ENCODE measurements at regions not wholly inside any gene's neighbourhood (a gene's known extent, or its start where the extent isn't known, plus 50 kb on each side); places are given as distances from the start of the nearest gene placed in this dataset.

GRCh38 chr4:186826846-186827533 is 103.3 kb upstream of the FAT1 start:
- Histone ChIP-seq H3K9me3 (ENCODE audit: low read depth, low read length, poor library complexity, severe bottlenecking) (no peaks in the 10 kb centered on the region), H3K27me3 (replicated peaks; ENCODE audit: insufficient read depth, low read depth, low read length, poor library complexity) (no peaks in the 10 kb centered on the region), H3K36me3 (ENCODE audit: insufficient read depth, low read length, poor library complexity, severe bottlenecking) (no peaks in the 10 kb centered on the region), H3K27ac (ENCODE audit: low read depth, low read length, poor library complexity, severe bottlenecking) (no peak overlapping the region), H3K4me1 (ENCODE audit: insufficient read depth, low read length, poor library complexity, severe bottlenecking) (peaks cover 5% of the 10 kb centered on the region), H3K4me3 (ENCODE audit: low read depth, low read length, poor library complexity, severe bottlenecking) (no peak overlapping the region)
- no peak for DNase-seq (ENCODE audit: low spot score)
- no TSS peak for BruUV-seq (replicated peaks)
- ChIA-PET CTCF (no interaction called here), POLR2A (ENCODE audit: low non-redundant PET) (no interaction called here)
- TF ChIP-seq EZH2 (IDR thresholded peaks at IDR 0.05; ENCODE audit: borderline replicate concordance, low read depth, low read length, poor library complexity, severe bottlenecking), result no peak
- TF ChIP-seq, protein P1, sequence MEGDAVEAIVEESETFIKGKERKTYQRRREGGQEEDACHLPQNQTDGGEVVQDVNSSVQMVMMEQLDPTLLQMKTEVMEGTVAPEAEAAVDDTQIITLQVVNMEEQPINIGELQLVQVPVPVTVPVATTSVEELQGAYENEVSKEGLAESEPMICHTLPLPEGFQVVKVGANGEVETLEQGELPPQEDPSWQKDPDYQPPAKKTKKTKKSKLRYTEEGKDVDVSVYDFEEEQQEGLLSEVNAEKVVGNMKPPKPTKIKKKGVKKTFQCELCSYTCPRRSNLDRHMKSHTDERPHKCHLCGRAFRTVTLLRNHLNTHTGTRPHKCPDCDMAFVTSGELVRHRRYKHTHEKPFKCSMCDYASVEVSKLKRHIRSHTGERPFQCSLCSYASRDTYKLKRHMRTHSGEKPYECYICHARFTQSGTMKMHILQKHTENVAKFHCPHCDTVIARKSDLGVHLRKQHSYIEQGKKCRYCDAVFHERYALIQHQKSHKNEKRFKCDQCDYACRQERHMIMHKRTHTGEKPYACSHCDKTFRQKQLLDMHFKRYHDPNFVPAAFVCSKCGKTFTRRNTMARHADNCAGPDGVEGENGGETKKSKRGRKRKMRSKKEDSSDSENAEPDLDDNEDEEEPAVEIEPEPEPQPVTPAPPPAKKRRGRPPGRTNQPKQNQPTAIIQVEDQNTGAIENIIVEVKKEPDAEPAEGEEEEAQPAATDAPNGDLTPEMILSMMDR (conservative IDR thresholded peaks at IDR 0.05; ENCODE audit: low read depth, low read length), result no peak
- intact Hi-C loops (cut with micrococcal nuclease; ENCODE audit: unreplicated experiment), result no loop called here

- TF ChIP-seq, protein P1 (conservative IDR thresholded peaks at IDR 0.05; ENCODE audit: low read depth, low read length), result no peak
- TF ChIP-seq EZH2 (IDR thresholded peaks at IDR 0.05; ENCODE audit: borderline replicate concordance, low read depth, low read length, poor library complexity, severe bottlenecking), result no peak
- CTCF ChIA-PET, result no interaction called here
- intact Hi-C loops (cut with micrococcal nuclease; ENCODE audit: unreplicated experiment), result no loop called here
- Histone ChIP-seq H3K9me3 (ENCODE audit: low read depth, low read length, poor library complexity, severe bottlenecking) (no peaks in the 10 kb centered on the region), H3K27ac (ENCODE audit: low read depth, low read length, poor library complexity, severe bottlenecking) (no peak overlapping the region), H3K4me3 (ENCODE audit: low read depth, low read length, poor library complexity, severe bottlenecking) (no peak overlapping the region), H3K36me3 (ENCODE audit: insufficient read depth, low read length, poor library complexity, severe bottlenecking) (no peaks in the 10 kb centered on the region), H3K4me1 (ENCODE audit: insufficient read depth, low read length, poor library complexity, severe bottlenecking) (peaks cover 4% of the 10 kb centered on the region), H3K27me3 (replicated peaks; ENCODE audit: insufficient read depth, low read depth, low read length, poor library complexity) (no peaks in the 10 kb centered on the region)
- DNase-seq (ENCODE audit: low spot score), result no peak
- POLR2A ChIA-PET (ENCODE audit: low non-redundant PET), result no interaction called here
- BruUV-seq (replicated peaks), result no TSS peak
These were observed 103.9 kb upstream of the FAT1 start for GRCh38 chr4:186827534-186827897.

DNA sequence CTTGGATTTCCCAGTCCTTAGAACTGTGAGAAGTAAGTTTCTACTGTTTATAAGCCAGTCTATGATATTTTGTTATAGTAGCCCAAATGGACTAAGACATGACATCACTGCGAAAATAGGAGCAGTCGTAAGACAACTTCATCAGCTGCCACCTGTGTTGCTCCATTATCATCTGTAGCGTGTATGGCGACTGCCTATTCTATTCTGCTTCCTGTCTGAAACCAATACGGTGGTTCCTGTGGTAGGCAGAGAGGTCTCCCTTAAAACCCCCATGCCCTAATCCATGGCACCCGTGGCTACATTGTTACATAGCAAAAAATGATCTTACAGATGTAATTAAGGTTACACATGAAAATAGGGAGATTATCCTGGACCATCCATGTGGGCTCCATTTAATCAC is 105.4 kb upstream of the FAT1 start:
- no peaks in the 10 kb centered on the region for H3K9me3 ChIP-seq (ENCODE audit: low read depth, low read length, poor library complexity, severe bottlenecking)
- H3K27ac ChIP-seq (ENCODE audit: low read depth, low read length, poor library complexity, severe bottlenecking), result no peak overlapping the region
- no peak for DNase-seq (ENCODE audit: low spot score)
- intact Hi-C loops (cut with micrococcal nuclease; ENCODE audit: unreplicated experiment), result no loop called here
- ChIA-PET POLR2A (ENCODE audit: low non-redundant PET) (interaction anchor here (0.5 kb wide), 1 partner anchor 11 kb away, joined by 13 read pairs; no protein-coding TSS in a partner anchor), CTCF (no interaction called here)
- H3K27me3 ChIP-seq (replicated peaks; ENCODE audit: insufficient read depth, low read depth, low read length, poor library complexity), result no peaks in the 10 kb centered on the region
- H3K36me3 ChIP-seq (ENCODE audit: insufficient read depth, low read length, poor library complexity, severe bottlenecking), result no peaks in the 10 kb centered on the region
- BruUV-seq (replicated peaks), result no TSS peak
- H3K4me3 ChIP-seq (ENCODE audit: low read depth, low read length, poor library complexity, severe bottlenecking), result no peak overlapping the region
- TF ChIP-seq, protein P1 (conservative IDR thresholded peaks at IDR 0.05; ENCODE audit: low read depth, low read length), result no peak
- TF ChIP-seq EZH2 (IDR thresholded peaks at IDR 0.05; ENCODE audit: borderline replicate concordance, low read depth, low read length, poor library complexity, severe bottlenecking), result no peak
- no peaks in the 10 kb centered on the region for H3K4me1 ChIP-seq (ENCODE audit: insufficient read depth, low read length, poor library complexity, severe bottlenecking)

All from A673 (cell line).